Pons (tissue), 1 donor: ENCODE measurements at regions not wholly inside any gene's neighbourhood (a gene's known extent, or its start where the extent isn't known, plus 50 kb on each side); places are given as distances from the start of the nearest gene placed in this dataset.

Experiments
- DNase-seq: peaks from one replicate; pipeline ENCODE4 v3.0.0-alpha.2; 2016; ENCODE audit warnings: low spot score

GRCh38 chr4:179583221-179583620 is 2141.0 kb upstream of the AGA start:
- DNase-seq, result no peak

GRCh38 chr4:179584101-179584500 is 2141.9 kb upstream of the AGA start:
- DNase-seq, result no peak

- no peak for DNase-seq
These were observed 2143.5 kb upstream of the AGA start for GRCh38 chr4:179585761-179586160.

- no peak for DNase-seq
These were observed 2144.2 kb upstream of the AGA start for GRCh38 chr4:179586460-179586859.

GRCh38 chr4:179595671-179596410 is 2153.6 kb upstream of the AGA start:
- no peak for DNase-seq

- no peak for DNase-seq
These were observed 2154.4 kb upstream of the AGA start for GRCh38 chr4:179596621-179597020.

- no peak for DNase-seq
These were observed 2155.1 kb upstream of the AGA start for GRCh38 chr4:179597301-179597700.

- no peak for DNase-seq
These were observed 2159.4 kb upstream of the AGA start for GRCh38 chr4:179601671-179602070.

- no peak for DNase-seq
These were observed 2163.0 kb upstream of the AGA start for GRCh38 chr4:179605196-179605595.

GRCh38 chr4:179607003-179607402 is 2164.8 kb upstream of the AGA start:
- DNase-seq, result no peak

GRCh38 chr4:179615704-179616103 is 2173.5 kb upstream of the AGA start:
- no peak for DNase-seq

- DNase-seq, result no peak
These were observed 2176.7 kb upstream of the AGA start for GRCh38 chr4:179618966-179619365.

GRCh38 chr4:179624768-179625181 is 2182.5 kb upstream of the AGA start:
- no peak for DNase-seq

GRCh38 chr4:179625406-179625805 is 2183.2 kb upstream of the AGA start:
- DNase-seq, result no peak

GRCh38 chr4:179626687-179627086 is 2184.4 kb upstream of the AGA start:
- DNase-seq, result no peak

GRCh38 chr4:179631321-179631720 is 2189.1 kb upstream of the AGA start:
- no peak for DNase-seq

GRCh38 chr4:179634862-179635261 is 2192.6 kb upstream of the AGA start:
- DNase-seq, result no peak

- no peak for DNase-seq
These were observed 2220.3 kb upstream of the AGA start for GRCh38 chr4:179662522-179662921.

- no peak for DNase-seq
These were observed 2221.6 kb upstream of the AGA start for GRCh38 chr4:179663641-179664429.

- no peak for DNase-seq
These were observed 2222.3 kb upstream of the AGA start for GRCh38 chr4:179664430-179665027.

- no peak for DNase-seq
These were observed 2224.0 kb upstream of the AGA start for GRCh38 chr4:179666226-179666625.

- no peak for DNase-seq
These were observed 2229.4 kb upstream of the AGA start for GRCh38 chr4:179671609-179672008.
